Uterus (tissue), 2 donors: ENCODE measurements at regions not wholly inside any gene's neighbourhood (a gene's known extent, or its start where the extent isn't known, plus 50 kb on each side); places are given as distances from the start of the nearest gene placed in this dataset.

ENCODE experiments used
- CTCF ChIP-seq, 4 experiments: fragments of 200-600 bp in 2 of 4; fragments of 450-650 bp in 2 of 4; sonication (generic) in 2 of 4; IDR thresholded peaks; one replicate each; pipeline ENCODE4 v1.5.1; 2016 to 2019; ENCODE audit warnings: antibody characterized with exemption in 4 of 4, mild to moderate bottlenecking in 2 of 4, moderate library complexity in 1 of 4
- POLR2A ChIP-seq, 2 donors: fragments of 450-650 bp; IDR thresholded peaks; one replicate each; pipeline ENCODE4 v1.6.1; 2016; ENCODE audit warnings: antibody characterized with exemption in 2 of 2, mild to moderate bottlenecking in 1 of 2, moderate library complexity in 1 of 2

- TF ChIP-seq CTCF (IDR thresholded peaks at IDR 0.05) (no peak), POLR2A (IDR thresholded peaks at IDR 0.05) (no peak)
These were observed 342.2 kb downstream of the GATA3 start for GRCh38 chr10:8396675-8397074.
